OCI-M1 (cell line): ENCODE measurements at regions not wholly inside any gene's neighbourhood (a gene's known extent, or its start where the extent isn't known, plus 50 kb on each side); places are given as distances from the start of the nearest gene placed in this dataset.
"Not testable (repeated sequence)": the region's sequence is repeated elsewhere in the genome, so short reads cannot be mapped to it uniquely, and the experiment has no call there.

ENCODE experiments used
- DNase-seq: peaks from one replicate; lab custom pipeline; 2025; lab: John Stamatoyannopoulos, UW

GRCh38 chr9:78909566-78909965, 612.6 kb downstream of the PSAT1 start:
- DNase-seq, result no peak

GRCh38 chr9:78916884-78917283, 620.0 kb downstream of the PSAT1 start:
- DNase-seq, result not testable (repeated sequence)

GRCh38 chr9:78918976-78919375, 622.1 kb downstream of the PSAT1 start:
- DNase-seq, result no peak

- DNase-seq, result no peak
Observed at GRCh38 chr9:78919701-78920100, 622.8 kb downstream of the PSAT1 start.

- no peak for DNase-seq
Observed at GRCh38 chr9:78921341-78921740, 624.4 kb downstream of the PSAT1 start.

GRCh38 chr9:78923966-78924659, 627.2 kb downstream of the PSAT1 start:
- no peak for DNase-seq

GRCh38 chr9:78927099-78927940, 630.4 kb downstream of the PSAT1 start:
- DNase-seq, result no peak

- DNase-seq, result no peak
Observed at GRCh38 chr9:78928625-78929405, 631.9 kb downstream of the PSAT1 start.

- no peak for DNase-seq
Observed at GRCh38 chr9:78930281-78930680, 633.4 kb downstream of the PSAT1 start.

- no peak for DNase-seq
Observed at GRCh38 chr9:78932849-78933627, 636.1 kb downstream of the PSAT1 start.

- no peak for DNase-seq
Observed at GRCh38 chr9:78934880-78935279, 636.9 kb upstream of the TLE4 start.

- no peak for DNase-seq
Observed at GRCh38 chr9:78938821-78939220, 632.9 kb upstream of the TLE4 start.

- DNase-seq, result no peak
Observed at GRCh38 chr9:78939311-78940065, 632.3 kb upstream of the TLE4 start.

GRCh38 chr9:78940121-78940855, 631.5 kb upstream of the TLE4 start:
- no peak for DNase-seq

- no peak for DNase-seq
Observed at GRCh38 chr9:78954286-78954685, 617.5 kb upstream of the TLE4 start.

- peak; percentile 27 for DNase-seq
Observed at GRCh38 chr9:78958892-78959291, 612.9 kb upstream of the TLE4 start.

- no peak for DNase-seq
Observed at GRCh38 chr9:78962156-78962555, 609.6 kb upstream of the TLE4 start.

GRCh38 chr9:78963911-78964310, 607.9 kb upstream of the TLE4 start:
- DNase-seq, result no peak

GRCh38 chr9:78967596-78968217, 604.1 kb upstream of the TLE4 start:
- DNase-seq, result no peak

- no peak for DNase-seq
Observed at GRCh38 chr9:78970375-78970774, 601.4 kb upstream of the TLE4 start.
